Smooth muscle cell (in vitro differentiated cells): ENCODE measurements at regions not wholly inside any gene's neighbourhood (a gene's known extent, or its start where the extent isn't known, plus 50 kb on each side); places are given as distances from the start of the nearest gene placed in this dataset.

Experiments used
- DNase-seq: peaks from one replicate; lab custom pipeline; 2025; ENCODE audit not compliant: unreplicated experiment; lab: John Stamatoyannopoulos, UW
- H2AFZ ChIP-seq: fragments of 200-600 bp; sonication (generic); 2 replicates; pipeline ENCODE4 v1.6.0; 2016; ENCODE audit warnings: antibody characterized with exemption, low read depth, mild to moderate bottlenecking
- H3F3A ChIP-seq: fragments of 200-600 bp; sonication (generic); 2 replicates; pipeline ENCODE4 v1.6.0; 2017; ENCODE audit warnings: antibody characterized with exemption, low read depth
- H3K27ac ChIP-seq: fragments of 200-600 bp; sonication (generic); 2 replicates; pipeline ENCODE4 v1.5.1; 2016; ENCODE audit warnings: low read depth, mild to moderate bottlenecking
- H3K27me3 ChIP-seq: fragments of 200-600 bp; sonication (generic); 2 replicates; pipeline ENCODE4 v1.6.1; 2016; ENCODE audit warnings: low read depth, mild to moderate bottlenecking
- H3K36me3 ChIP-seq: fragments of 200-600 bp; sonication (generic); 2 replicates; pipeline ENCODE4 v1.5.1; 2016; ENCODE audit warnings: low read depth
- H3K4me1 ChIP-seq: fragments of 200-600 bp; sonication (generic); 2 replicates; pipeline ENCODE4 v1.5.1; 2016; ENCODE audit warnings: low read depth
- H3K4me2 ChIP-seq: fragments of 200-600 bp; sonication (generic); 2 replicates; pipeline ENCODE4 v1.6.0; 2016; ENCODE audit warnings: mild to moderate bottlenecking
- H3K4me3 ChIP-seq: fragments of 200-600 bp; sonication (generic); 2 replicates; pipeline ENCODE4 v1.5.1; 2016; ENCODE audit warnings: mild to moderate bottlenecking
- H3K79me2 ChIP-seq: fragments of 200-600 bp; sonication (generic); 2 replicates; pipeline ENCODE4 v1.6.0; 2016; ENCODE audit warnings: low read depth, mild to moderate bottlenecking
- H3K9ac ChIP-seq: fragments of 200-600 bp; sonication (generic); 2 replicates; pipeline ENCODE4 v1.6.0; 2016; ENCODE audit warnings: low read depth
- H3K9me3 ChIP-seq: fragments of 200-600 bp; sonication (generic); replicated peaks from 2 replicates; pipeline ENCODE4 v1.5.1; 2016; ENCODE audit warnings: low read depth
- H4K20me1 ChIP-seq: fragments of 200-600 bp; sonication (generic); 2 replicates; pipeline ENCODE4 v1.6.0; 2016; ENCODE audit warnings: low read depth
- CTCF ChIP-seq: fragments of 200-600 bp; sonication (generic); IDR thresholded peaks from 2 replicates; pipeline ENCODE4 v1.5.1; 2017; ENCODE audit warnings: borderline replicate concordance, mild to moderate bottlenecking, antibody characterized with exemption; ENCODE audit not compliant: insufficient read depth, poor library complexity, severe bottlenecking
- WGBS: methylation state at CpG from one replicate; pipeline ENCODE4 v1.1.7; 2016; ENCODE audit warnings: low lambda C conversion rate; 5-methylcytosine and 5-hydroxymethylcytosine counted together

DNA sequence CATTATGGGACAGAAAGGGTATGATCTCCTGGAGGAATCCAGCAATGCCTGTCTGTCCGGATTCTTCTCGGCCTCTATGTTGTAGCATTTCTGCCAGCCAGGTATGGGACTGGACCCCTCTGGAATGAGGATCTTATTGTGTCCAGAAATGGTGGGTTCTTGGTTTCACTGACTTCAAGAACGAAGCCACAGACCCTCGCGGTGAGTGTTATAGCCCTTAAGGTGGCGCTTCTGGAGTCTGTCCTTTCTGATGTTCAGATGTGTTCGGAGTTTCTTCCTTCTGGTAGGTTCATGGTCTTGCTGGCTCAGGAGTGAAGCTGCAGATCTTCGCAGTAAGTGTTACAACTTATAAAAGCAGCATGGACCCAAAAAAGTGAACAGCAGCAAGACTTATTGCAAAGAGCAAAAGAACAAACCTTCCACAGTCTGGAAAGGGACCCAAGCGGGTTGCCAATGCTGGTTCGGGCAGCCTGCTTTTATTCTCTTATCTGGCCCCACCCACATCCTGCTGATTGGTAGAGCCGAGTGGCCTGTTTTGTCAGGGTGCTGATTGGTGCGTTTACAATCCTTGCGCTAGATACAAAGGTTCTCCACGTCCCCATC is 62.3 kb upstream of the IER3 start:
- no peaks in the 10 kb centered on the region for H3K79me2 ChIP-seq
- H3K9ac ChIP-seq: no peak overlapping the region
- no peak for TF ChIP-seq CTCF
- no peaks in the 10 kb centered on the region for H3K4me1 ChIP-seq
- no peak overlapping the region for H3K27ac ChIP-seq
- no peak for DNase-seq
- no peak overlapping the region for H2AFZ ChIP-seq
- H3K4me3 ChIP-seq: no peak overlapping the region
- no peaks in the 10 kb centered on the region for H4K20me1 ChIP-seq
- 93% methylated on average over 14 of the region's 14 CpGs for WGBS
- H3K4me2 ChIP-seq: no peak overlapping the region
- no peaks in the 10 kb centered on the region for H3F3A ChIP-seq
- no peaks in the 10 kb centered on the region for H3K27me3 ChIP-seq
- no peaks in the 10 kb centered on the region for H3K36me3 ChIP-seq
- H3K9me3 ChIP-seq: no peaks in the 10 kb centered on the region

DNA sequence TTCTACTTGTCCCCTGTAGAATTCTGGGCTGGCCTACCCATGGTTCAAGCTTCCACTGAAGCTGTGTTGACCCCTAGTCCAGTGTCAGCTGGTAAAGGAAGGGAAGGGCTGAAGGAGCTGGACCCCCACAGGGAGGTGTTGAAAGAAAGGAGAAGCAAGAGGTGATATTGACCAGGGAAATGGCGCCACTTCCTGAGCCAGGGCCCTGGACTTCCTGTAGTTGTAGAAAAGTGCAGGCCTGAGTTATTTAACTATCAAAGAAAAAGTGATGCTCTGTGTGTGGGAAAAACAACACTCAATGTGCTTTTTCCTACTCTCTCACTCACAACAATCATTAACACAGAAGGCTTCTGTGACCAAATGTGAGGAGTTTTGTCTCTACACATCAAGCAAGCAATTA is 60.0 kb upstream of the IER3 start:
- H3K27me3 ChIP-seq: no peaks in the 10 kb centered on the region
- no peaks in the 10 kb centered on the region for H3K9me3 ChIP-seq
- H3K4me3 ChIP-seq: no peak overlapping the region
- H2AFZ ChIP-seq: no peak overlapping the region
- no peak overlapping the region for H3K9ac ChIP-seq
- H3K27ac ChIP-seq: no peak overlapping the region
- H3K4me2 ChIP-seq: no peak overlapping the region
- no peaks in the 10 kb centered on the region for H3K4me1 ChIP-seq
- H3F3A ChIP-seq: no peaks in the 10 kb centered on the region
- no peaks in the 10 kb centered on the region for H3K36me3 ChIP-seq
- TF ChIP-seq CTCF: no peak
- no peaks in the 10 kb centered on the region for H4K20me1 ChIP-seq
- H3K79me2 ChIP-seq: no peaks in the 10 kb centered on the region
- DNase-seq: no peak
- 96% methylated on average over 1 of the region's 1 CpG for WGBS

DNA sequence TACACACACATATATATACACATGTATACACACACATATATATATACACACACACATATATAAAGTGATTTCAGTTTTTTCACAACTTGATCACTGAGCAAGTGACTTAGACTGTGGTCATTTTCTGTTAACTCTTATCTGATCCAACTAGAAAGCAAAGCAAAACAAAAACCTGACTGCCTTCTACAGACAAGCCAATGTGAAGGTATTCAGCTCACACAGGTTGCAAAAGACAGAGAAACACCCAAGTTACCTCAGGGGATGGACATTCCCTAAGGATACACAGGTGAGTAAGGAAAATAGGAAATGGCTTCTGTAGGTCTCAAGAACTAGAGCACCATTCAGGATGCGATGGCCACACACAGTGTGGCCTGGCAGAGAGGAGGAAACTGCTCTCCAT is 58.4 kb upstream of the IER3 start:
- 85% methylated on average over 1 of the region's 1 CpG for WGBS
- Histone ChIP-seq H3K4me3 (no peak overlapping the region), H4K20me1 (no peaks in the 10 kb centered on the region), H3K4me1 (no peaks in the 10 kb centered on the region), H3K9me3 (no peaks in the 10 kb centered on the region), H3K79me2 (no peaks in the 10 kb centered on the region), H3K9ac (no peak overlapping the region), H3K27me3 (no peaks in the 10 kb centered on the region), H2AFZ (no peak overlapping the region), H3F3A (no peaks in the 10 kb centered on the region), H3K27ac (no peak overlapping the region), H3K4me2 (no peak overlapping the region), H3K36me3 (no peaks in the 10 kb centered on the region)
- DNase-seq: no peak
- no peak for TF ChIP-seq CTCF

DNA sequence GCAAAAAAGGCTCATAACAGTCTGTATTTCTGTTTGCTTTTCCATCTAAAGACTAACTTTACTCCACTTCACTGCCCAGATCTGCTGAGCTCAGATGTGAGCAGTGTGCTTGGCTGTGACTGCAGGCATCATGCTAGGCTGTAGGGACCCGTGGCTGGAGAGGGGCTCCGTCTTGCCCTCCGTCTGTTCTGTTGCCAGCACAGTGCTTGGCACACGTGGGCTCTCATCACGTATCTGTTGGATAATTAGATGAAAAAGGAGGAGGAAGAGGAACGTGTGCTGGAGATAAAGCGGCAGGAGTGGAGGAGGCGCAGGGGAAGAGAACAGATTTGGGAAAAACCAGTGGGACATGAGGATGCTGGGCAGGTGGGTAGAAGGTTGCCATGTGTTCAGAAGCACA is 57.6 kb upstream of the IER3 start:
- no peaks in the 10 kb centered on the region for H4K20me1 ChIP-seq
- no peak for DNase-seq
- no peaks in the 10 kb centered on the region for H3F3A ChIP-seq
- H3K4me3 ChIP-seq: no peak overlapping the region
- no peaks in the 10 kb centered on the region for H3K27me3 ChIP-seq
- H3K9ac ChIP-seq: no peak overlapping the region
- no peak overlapping the region for H3K27ac ChIP-seq
- TF ChIP-seq CTCF: no peak
- H3K4me2 ChIP-seq: no peak overlapping the region
- H2AFZ ChIP-seq: no peak overlapping the region
- 90% methylated on average over 8 of the region's 8 CpGs for WGBS
- no peaks in the 10 kb centered on the region for H3K4me1 ChIP-seq
- H3K79me2 ChIP-seq: no peaks in the 10 kb centered on the region
- H3K36me3 ChIP-seq: no peaks in the 10 kb centered on the region
- no peaks in the 10 kb centered on the region for H3K9me3 ChIP-seq
